ENCODE measurements at regions not wholly inside any gene's neighbourhood (a gene's known extent, or its start where the extent isn't known, plus 50 kb on each side); places are given as distances from the start of the nearest gene placed in this dataset.

GRCh38 chr13:34256236-34256635 is 438.3 kb downstream of the RFC3 start:
- no peak overlapping the region for H3K4me3 ChIP-seq (ENCODE audit: low read depth, low read length)
- TF ChIP-seq CTCF (IDR thresholded peaks at IDR 0.05; ENCODE audit: insufficient read depth, low read length), result no peak
- no peak for DNase-seq (ENCODE audit: low read depth)

GRCh38 chr13:34257966-34258365 is 440.0 kb downstream of the RFC3 start:
- DNase-seq (ENCODE audit: low read depth), result no peak
- TF ChIP-seq CTCF (IDR thresholded peaks at IDR 0.05; ENCODE audit: insufficient read depth, low read length), result no peak
- H3K4me3 ChIP-seq (ENCODE audit: low read depth, low read length), result no peak overlapping the region

GRCh38 chr13:34258646-34259386 is 440.9 kb downstream of the RFC3 start:
- no peak overlapping the region for H3K4me3 ChIP-seq (ENCODE audit: low read depth, low read length)
- DNase-seq (ENCODE audit: low read depth), result no peak
- no peak for TF ChIP-seq CTCF (IDR thresholded peaks at IDR 0.05; ENCODE audit: insufficient read depth, low read length)

GRCh38 chr13:34263681-34264080 is 445.7 kb downstream of the RFC3 start:
- H3K4me3 ChIP-seq (ENCODE audit: low read depth, low read length), result no peak overlapping the region
- no peak for DNase-seq (ENCODE audit: low read depth)
- TF ChIP-seq CTCF (IDR thresholded peaks at IDR 0.05; ENCODE audit: insufficient read depth, low read length), result no peak

GRCh38 chr13:34265046-34265679 is 447.2 kb downstream of the RFC3 start:
- TF ChIP-seq CTCF (IDR thresholded peaks at IDR 0.05; ENCODE audit: insufficient read depth, low read length), result no peak
- H3K4me3 ChIP-seq (ENCODE audit: low read depth, low read length), result no peak overlapping the region
- no peak for DNase-seq (ENCODE audit: low read depth)

- no peak overlapping the region for H3K4me3 ChIP-seq (ENCODE audit: low read depth, low read length)
- TF ChIP-seq CTCF (IDR thresholded peaks at IDR 0.05; ENCODE audit: insufficient read depth, low read length), result no peak
- DNase-seq (ENCODE audit: low read depth), result no peak
These were observed 458.8 kb downstream of the RFC3 start for GRCh38 chr13:34276764-34277163.
